ENCODE measurements at regions not wholly inside any gene's neighbourhood (a gene's known extent, or its start where the extent isn't known, plus 50 kb on each side); places are given as distances from the start of the nearest gene placed in this dataset.

DNA sequence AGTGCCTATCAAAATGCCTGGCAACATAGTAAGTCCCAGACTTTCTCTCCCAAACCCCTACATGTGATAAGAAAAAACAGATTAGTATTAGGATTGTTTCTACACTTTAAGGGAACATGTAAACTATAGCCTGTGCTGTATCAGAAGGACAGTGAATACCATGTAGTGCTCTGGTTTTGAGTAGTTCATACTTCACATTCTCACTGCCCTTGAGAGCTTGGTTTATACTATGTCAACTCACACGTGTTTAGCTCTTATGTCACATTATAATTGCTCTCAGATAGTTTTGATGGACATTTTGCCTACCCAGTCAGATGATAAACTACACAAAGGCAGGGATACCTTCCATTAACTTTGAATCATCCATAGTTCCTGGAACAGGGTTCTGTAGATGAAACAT, 58.0 kb upstream of the PGRMC2 start:
- Histone ChIP-seq H3K4me3 (ENCODE audit: low read depth, low read length, poor library complexity, severe bottlenecking) (no peak overlapping the region), H3K27ac (ENCODE audit: low read depth, low read length, poor library complexity, severe bottlenecking) (no peak overlapping the region), H3K79me2 (ENCODE audit: insufficient read depth, low read length) (no peaks in the 10 kb centered on the region), H4K20me1 (ENCODE audit: insufficient read depth, low read length) (no peaks in the 10 kb centered on the region), H3K9ac (ENCODE audit: low read length) (no peak overlapping the region), H3K9me3 (ENCODE audit: low read length) (no peaks in the 10 kb centered on the region), H3K27me3 (ENCODE audit: insufficient read depth, low read length) (no peaks in the 10 kb centered on the region), H2AFZ (ENCODE audit: low read length) (no peak overlapping the region), H3K36me3 (ENCODE audit: insufficient read depth, low read length) (no peaks in the 10 kb centered on the region), H3K9me2 (ENCODE audit: low read depth, low read length) (no peaks in the 10 kb centered on the region), H3K4me1 (ENCODE audit: insufficient read depth, low read length, severe bottlenecking) (no peaks in the 10 kb centered on the region), H3K4me2 (ENCODE audit: low read length) (no peak overlapping the region), H3F3A (ENCODE audit: insufficient read depth, low read length) (no peaks in the 10 kb centered on the region)
- TF ChIP-seq EZH2 (IDR thresholded peaks at IDR 0.05; ENCODE audit: borderline replicate concordance, low read length), result no peak
- TF ChIP-seq, protein P1, sequence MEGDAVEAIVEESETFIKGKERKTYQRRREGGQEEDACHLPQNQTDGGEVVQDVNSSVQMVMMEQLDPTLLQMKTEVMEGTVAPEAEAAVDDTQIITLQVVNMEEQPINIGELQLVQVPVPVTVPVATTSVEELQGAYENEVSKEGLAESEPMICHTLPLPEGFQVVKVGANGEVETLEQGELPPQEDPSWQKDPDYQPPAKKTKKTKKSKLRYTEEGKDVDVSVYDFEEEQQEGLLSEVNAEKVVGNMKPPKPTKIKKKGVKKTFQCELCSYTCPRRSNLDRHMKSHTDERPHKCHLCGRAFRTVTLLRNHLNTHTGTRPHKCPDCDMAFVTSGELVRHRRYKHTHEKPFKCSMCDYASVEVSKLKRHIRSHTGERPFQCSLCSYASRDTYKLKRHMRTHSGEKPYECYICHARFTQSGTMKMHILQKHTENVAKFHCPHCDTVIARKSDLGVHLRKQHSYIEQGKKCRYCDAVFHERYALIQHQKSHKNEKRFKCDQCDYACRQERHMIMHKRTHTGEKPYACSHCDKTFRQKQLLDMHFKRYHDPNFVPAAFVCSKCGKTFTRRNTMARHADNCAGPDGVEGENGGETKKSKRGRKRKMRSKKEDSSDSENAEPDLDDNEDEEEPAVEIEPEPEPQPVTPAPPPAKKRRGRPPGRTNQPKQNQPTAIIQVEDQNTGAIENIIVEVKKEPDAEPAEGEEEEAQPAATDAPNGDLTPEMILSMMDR (IDR thresholded peaks at IDR 0.05; ENCODE audit: low read length), result no peak

DNA sequence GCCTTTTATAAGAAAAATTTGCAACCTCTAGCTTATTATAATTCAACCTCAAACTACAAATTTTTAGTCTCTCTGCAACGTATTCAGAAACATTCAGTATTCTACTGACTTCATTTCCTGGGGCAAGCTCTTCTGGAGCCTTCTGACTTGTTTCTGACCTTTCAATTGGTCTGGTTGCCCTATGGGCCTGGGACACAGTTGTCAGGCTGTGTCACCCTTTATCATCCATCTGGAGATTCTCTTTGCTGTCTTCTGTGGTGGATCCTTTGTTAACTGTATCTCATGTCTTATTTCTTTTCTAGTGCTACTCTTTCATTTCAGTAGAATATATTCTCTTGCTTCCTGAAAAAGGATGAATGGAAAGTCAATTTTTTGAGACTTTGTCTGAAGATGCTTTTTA, 55.1 kb upstream of the PGRMC2 start:
- H3K9me2 ChIP-seq (ENCODE audit: low read depth, low read length), result no peaks in the 10 kb centered on the region
- H3K27me3 ChIP-seq (ENCODE audit: insufficient read depth, low read length), result no peaks in the 10 kb centered on the region
- TF ChIP-seq, protein P1 (IDR thresholded peaks at IDR 0.05; ENCODE audit: low read length), result no peak
- TF ChIP-seq EZH2 (IDR thresholded peaks at IDR 0.05; ENCODE audit: borderline replicate concordance, low read length), result no peak
- H3K9ac ChIP-seq (ENCODE audit: low read length), result no peak overlapping the region
- H3K79me2 ChIP-seq (ENCODE audit: insufficient read depth, low read length), result no peaks in the 10 kb centered on the region
- H3K36me3 ChIP-seq (ENCODE audit: insufficient read depth, low read length), result no peaks in the 10 kb centered on the region
- H2AFZ ChIP-seq (ENCODE audit: low read length), result no peak overlapping the region
- no peaks in the 10 kb centered on the region for H3F3A ChIP-seq (ENCODE audit: insufficient read depth, low read length)
- H3K4me1 ChIP-seq (ENCODE audit: insufficient read depth, low read length, severe bottlenecking), result no peaks in the 10 kb centered on the region
- H3K4me3 ChIP-seq (ENCODE audit: low read depth, low read length, poor library complexity, severe bottlenecking), result no peak overlapping the region
- H3K27ac ChIP-seq (ENCODE audit: low read depth, low read length, poor library complexity, severe bottlenecking), result no peak overlapping the region
- no peaks in the 10 kb centered on the region for H4K20me1 ChIP-seq (ENCODE audit: insufficient read depth, low read length)
- no peak overlapping the region for H3K4me2 ChIP-seq (ENCODE audit: low read length)
- H3K9me3 ChIP-seq (ENCODE audit: low read length), result no peaks in the 10 kb centered on the region

- H3K9ac ChIP-seq (ENCODE audit: low read length), result no peak overlapping the region
- H3K4me2 ChIP-seq (ENCODE audit: low read length), result no peak overlapping the region
- TF ChIP-seq EZH2 (IDR thresholded peaks at IDR 0.05; ENCODE audit: borderline replicate concordance, low read length), result no peak
- TF ChIP-seq, protein P1 (IDR thresholded peaks at IDR 0.05; ENCODE audit: low read length), result no peak; the same call in 1 of the 2 replicates
- H3K4me3 ChIP-seq (ENCODE audit: low read depth, low read length, poor library complexity, severe bottlenecking), result no peak overlapping the region
- no peaks in the 10 kb centered on the region for H4K20me1 ChIP-seq (ENCODE audit: insufficient read depth, low read length)
- no peaks in the 10 kb centered on the region for H3K9me3 ChIP-seq (ENCODE audit: low read length)
- no peaks in the 10 kb centered on the region for H3K79me2 ChIP-seq (ENCODE audit: insufficient read depth, low read length)
- no peak overlapping the region for H3K27ac ChIP-seq (ENCODE audit: low read depth, low read length, poor library complexity, severe bottlenecking)
- H3K4me1 ChIP-seq (ENCODE audit: insufficient read depth, low read length, severe bottlenecking), result no peaks in the 10 kb centered on the region
- H2AFZ ChIP-seq (ENCODE audit: low read length), result no peak overlapping the region
- no peaks in the 10 kb centered on the region for H3K27me3 ChIP-seq (ENCODE audit: insufficient read depth, low read length)
- no peaks in the 10 kb centered on the region for H3K9me2 ChIP-seq (ENCODE audit: low read depth, low read length)
- no peaks in the 10 kb centered on the region for H3F3A ChIP-seq (ENCODE audit: insufficient read depth, low read length)
- no peaks in the 10 kb centered on the region for H3K36me3 ChIP-seq (ENCODE audit: insufficient read depth, low read length)
These were observed 54.0 kb upstream of the PGRMC2 start for GRCh38 chr4:128341634-128342033.
